H9 (cell line): ENCODE measurements at regions not wholly inside any gene's neighbourhood (a gene's known extent, or its start where the extent isn't known, plus 50 kb on each side); places are given as distances from the start of the nearest gene placed in this dataset.
A peak's percentile ranks its signal among the peaks of the same experiment; 100 is the strongest.

Source experiments
- DNase-seq: peaks from one replicate; pipeline ENCODE4 v3.0.0-alpha.2; 2017
- H2AFZ ChIP-seq: one replicate; pipeline ENCODE4 v1.6.1; 2013; ENCODE audit warnings: mild to moderate bottlenecking, low read length, control low read depth, moderate library complexity
- H2AK5ac ChIP-seq: 2 replicates; pipeline ENCODE4 v1.6.1; 2013; ENCODE audit warnings: low read length, control low read depth, mixed read lengths; ENCODE audit not compliant: insufficient read length
- H2BK120ac ChIP-seq: one replicate; pipeline ENCODE4 v1.6.1; 2013; ENCODE audit warnings: low read depth, mild to moderate bottlenecking, low read length, control low read depth, inconsistent platforms; ENCODE audit not compliant: poor library complexity, severe bottlenecking
- H2BK12ac ChIP-seq: 2 replicates; pipeline ENCODE4 v1.6.1; 2013; ENCODE audit warnings: low read length, control low read depth, mixed read lengths, low read depth; ENCODE audit not compliant: insufficient read length
- H2BK15ac ChIP-seq: 2 replicates; pipeline ENCODE4 v1.6.1; 2013; ENCODE audit warnings: low read depth, low read length, control low read depth
- H2BK20ac ChIP-seq: one replicate; pipeline ENCODE4 v1.6.1; 2013; ENCODE audit warnings: low read depth, mild to moderate bottlenecking, low read length, control low read depth, inconsistent platforms; ENCODE audit not compliant: poor library complexity, severe bottlenecking
- H2BK5ac ChIP-seq: 2 replicates; pipeline ENCODE4 v1.6.1; 2013; ENCODE audit warnings: low read length, control low read depth, mixed read lengths; ENCODE audit not compliant: insufficient read length
- H3K14ac ChIP-seq: 2 replicates; pipeline ENCODE4 v1.6.1; 2013; ENCODE audit warnings: low read length, control low read depth; ENCODE audit not compliant: insufficient read depth
- H3K18ac ChIP-seq: 2 replicates; pipeline ENCODE4 v1.6.1; 2013; ENCODE audit warnings: low read depth, mild to moderate bottlenecking, mixed read lengths, low read length, control low read depth; ENCODE audit not compliant: insufficient read length
- H3K23ac ChIP-seq: 2 replicates; pipeline ENCODE4 v1.6.1; 2013; ENCODE audit warnings: low read length, control low read depth, mixed read lengths, low read depth; ENCODE audit not compliant: insufficient read length
- H3K23me2 ChIP-seq: 2 replicates; pipeline ENCODE4 v1.6.1; 2013; ENCODE audit warnings: low read depth, mild to moderate bottlenecking, mixed read lengths, low read length, control low read depth; ENCODE audit not compliant: insufficient read length, poor library complexity, severe bottlenecking
- H3K27ac ChIP-seq: 2 replicates; pipeline ENCODE4 v1.5.1; 2013; ENCODE audit warnings: low read length, control low read depth, mixed read lengths, low read depth; ENCODE audit not compliant: insufficient read length
- H3K27me3 ChIP-seq: 2 replicates; pipeline ENCODE4 v1.6.1; 2013; ENCODE audit warnings: low read length, control low read depth, inconsistent platforms; ENCODE audit not compliant: insufficient read depth
- H3K4ac ChIP-seq: 2 replicates; pipeline ENCODE4 v1.6.1; 2013; ENCODE audit warnings: low read depth, mild to moderate bottlenecking, control low read depth, inconsistent platforms, low read length, moderate library complexity
- H3K4me1 ChIP-seq: 2 replicates; pipeline ENCODE4 v1.6.1; 2013; ENCODE audit warnings: low read length, control low read depth, inconsistent platforms; ENCODE audit not compliant: insufficient read depth
- H3K4me2 ChIP-seq: 2 replicates; pipeline ENCODE4 v1.6.1; 2013; ENCODE audit warnings: low read length, control low read depth, mixed read lengths; ENCODE audit not compliant: insufficient read length, insufficient read depth
- H3K56ac ChIP-seq: 2 replicates; pipeline ENCODE4 v1.6.1; 2013; ENCODE audit warnings: low read depth, mild to moderate bottlenecking, mixed read lengths, low read length, control low read depth; ENCODE audit not compliant: insufficient read length
- H3K79me1 ChIP-seq: 2 replicates; pipeline ENCODE4 v1.6.1; 2013; ENCODE audit warnings: low read depth, mild to moderate bottlenecking, moderate library complexity, low read length, control low read depth, inconsistent platforms; ENCODE audit not compliant: insufficient read depth, poor library complexity, severe bottlenecking
- H3K79me2 ChIP-seq: 2 replicates; pipeline ENCODE4 v1.6.1; 2013; ENCODE audit warnings: low read length, control low read depth, inconsistent platforms; ENCODE audit not compliant: insufficient read depth
- H3K9ac ChIP-seq: 2 replicates; pipeline ENCODE4 v1.6.1; 2013; ENCODE audit warnings: low read length, control low read depth, mixed read lengths; ENCODE audit not compliant: insufficient read length; ENCODE audit errors: extremely low read depth
- H3K9me3 ChIP-seq: one replicate; pipeline ENCODE4 v1.6.1; 2013; ENCODE audit warnings: low read depth, low read length, inconsistent platforms; ENCODE audit not compliant: control insufficient read depth
- H3T11ph ChIP-seq: one replicate; pipeline ENCODE4 v1.6.1; 2013; ENCODE audit warnings: mild to moderate bottlenecking, low read length, control low read depth, inconsistent platforms
- H4K20me1 ChIP-seq: one replicate; pipeline ENCODE4 v1.6.1; 2013; ENCODE audit not compliant: control insufficient read depth, insufficient read length, insufficient read depth
- H4K5ac ChIP-seq: 2 replicates; pipeline ENCODE4 v1.6.1; 2013; ENCODE audit warnings: low read depth, mild to moderate bottlenecking, mixed read lengths, low read length, control low read depth; ENCODE audit not compliant: insufficient read length
- H4K8ac ChIP-seq: replicated peaks from 2 replicates; pipeline ENCODE4 v1.6.1; 2013; ENCODE audit warnings: low read length, control low read depth, mixed read lengths, low read depth; ENCODE audit not compliant: insufficient read length
- H4K91ac ChIP-seq: 2 replicates; pipeline ENCODE4 v1.6.1; 2013; ENCODE audit warnings: low read depth, mild to moderate bottlenecking, moderate library complexity, mixed read lengths, low read length, control low read depth; ENCODE audit not compliant: insufficient read length
- H3K27ac Mint-ChIP-seq, 3 experiments: 2 replicates in 2 of 3; 3 replicates in 1 of 3; pipeline ENCODE4 v1.8.0; 2020 to 2021; ENCODE audit warnings: mixed read lengths in 3 of 3, mild to moderate bottlenecking in 1 of 3, moderate library complexity in 1 of 3
- H3K27me3 Mint-ChIP-seq: 2 replicates; pipeline ENCODE4 v1.8.0; 2021; ENCODE audit warnings: low read depth, mild to moderate bottlenecking, moderate library complexity, mixed read lengths
- H3K36me3 Mint-ChIP-seq, 3 experiments: 2 replicates in 2 of 3; 3 replicates in 1 of 3; pipeline ENCODE4 v1.8.0; 2020 to 2021; ENCODE audit warnings: low read depth in 3 of 3, mixed read lengths in 3 of 3; ENCODE audit not compliant: insufficient read depth in 1 of 3
- H3K4me1 Mint-ChIP-seq, 2 experiments: 2 replicates each; pipeline ENCODE4 v1.8.0; 2020; ENCODE audit warnings: mixed read lengths in 2 of 2
- H3K4me3 Mint-ChIP-seq, 2 experiments: 2 replicates in 1 of 2; 3 replicates in 1 of 2; pipeline ENCODE4 v1.8.0; 2020 to 2021; ENCODE audit warnings: mild to moderate bottlenecking in 2 of 2, mixed read lengths in 2 of 2, moderate library complexity in 1 of 2
- H3K9me3 Mint-ChIP-seq, 2 experiments: 2 replicates in 1 of 2; 3 replicates in 1 of 2; pipeline ENCODE4 v1.8.0; 2020; ENCODE audit warnings: mild to moderate bottlenecking in 2 of 2, mixed read lengths in 2 of 2, moderate library complexity in 1 of 2
- CTCF ChIP-seq: fragments of 200-600 bp; sonication (generic); conservative IDR thresholded peaks from 3 replicates; pipeline ENCODE4 v1.8.0; 2021; ENCODE audit warnings: antibody characterized with exemption, mild to moderate bottlenecking

- H3K27ac Mint-ChIP-seq: no peak overlapping the region
- Histone ChIP-seq H3K4me1 (no peaks in the 10 kb centered on the region), H3K9me3 (no peaks in the 10 kb centered on the region), H3K23ac (no peak overlapping the region), H2BK5ac (no peak overlapping the region), H2AK5ac (no peak overlapping the region), H4K91ac (no peak overlapping the region), H3T11ph (no peak overlapping the region), H2BK12ac (no peak overlapping the region), H3K14ac (no peak overlapping the region), H2BK120ac (no peak overlapping the region), H3K56ac (no peak overlapping the region), H4K20me1 (no peaks in the 10 kb centered on the region), H3K27ac (no peak overlapping the region), H4K8ac (no peak overlapping the region), H2BK20ac (no peak overlapping the region), H3K27me3 (no peaks in the 10 kb centered on the region), H3K4ac (no peak overlapping the region), H3K79me1 (no peaks in the 10 kb centered on the region), H3K4me2 (no peak overlapping the region), H3K9ac (no peak overlapping the region), H2BK15ac (no peak overlapping the region), H3K23me2 (no peaks in the 10 kb centered on the region), H2AFZ (no peak overlapping the region), H3K79me2 (no peaks in the 10 kb centered on the region), H3K18ac (no peak overlapping the region), H4K5ac (no peak overlapping the region)
- H3K9me3 Mint-ChIP-seq: peaks cover 0 to 2% of the 10 kb centered on the region in 2 experiments; a peak in 1 of 5 replicates
- no peak for DNase-seq
- peaks cover 15 to 21% of the 10 kb centered on the region in 2 experiments for H3K4me1 Mint-ChIP-seq
- peak; percentile 62 for TF ChIP-seq CTCF
- peaks cover 0 to 2% (median 0%) of the 10 kb centered on the region in 3 experiments; a peak in 3 of 7 replicates for H3K36me3 Mint-ChIP-seq
- no peak overlapping the region for H3K4me3 Mint-ChIP-seq
- H3K27me3 Mint-ChIP-seq: no peaks in the 10 kb centered on the region; the same call in 1 of the 2 replicates
Measured at GRCh38 chr2:128531856-128532255, 213.2 kb upstream of the HS6ST1 start.
